HepG2 (cell line): ENCODE measurements at regions not wholly inside any gene's neighbourhood (a gene's known extent, or its start where the extent isn't known, plus 50 kb on each side); places are given as distances from the start of the nearest gene placed in this dataset.
A peak's percentile ranks its signal among the peaks of the same experiment; 100 is the strongest.

Source experiments
- ATAC-seq: fragments of 200-7000 bp; cut with Tn5 transposase; 3 replicates; pipeline ENCODE4 v1.9.1; 2020; ENCODE audit warnings: mild to moderate bottlenecking, moderate library complexity
- BruUV-seq: library from RNA; stranded (reverse); fragments of 400-500 nt; replicated peaks from 2 replicates; lab custom pipeline; 2021; lab: Mats Ljungman, UMichigan
- CTCF ChIA-PET: fragments of 300-600 bp; formaldehyde crosslinking; extraction: SDS; loops from one replicate; lab custom pipeline; 2021; ENCODE audit warnings: low total read pairs, inconsistent platforms, low intra/inter-chr PET ratio; lab: Yijun Ruan, JAX
- POLR2A ChIA-PET: fragments of 350-600 bp; sonication (Branson Sonifier 250); formaldehyde crosslinking; loops from one replicate; lab custom pipeline; 2020; ENCODE audit warnings: antibody characterized with exemption, inconsistent platforms; lab: Yijun Ruan, JAX
- DNase-seq: peaks from one replicate; pipeline ENCODE4 v3.0.0-alpha.2; 2015; ENCODE audit warnings: low spot score
- FAIRE-seq: peaks from 3 replicates; lab custom pipeline; 2011; peaks lifted over from hg19 to GRCh38; lab: Jason Lieb, UNC
- H2AFZ ChIP-seq: one replicate; pipeline ENCODE4 v1.6.1; 2011; ENCODE audit warnings: low read length, inconsistent platforms
- H3K27ac ChIP-seq: fragments of 300-600 bp; 3 replicates; pipeline ENCODE4 v1.8.0; 2011; ENCODE audit warnings: mixed run types, mild to moderate bottlenecking, mixed read lengths, low read length, inconsistent platforms; ENCODE audit not compliant: insufficient read depth; ENCODE audit errors: extremely low read length
- H3K27me3 ChIP-seq, 2 experiments: fragments of 200-600 bp in 1 of 2; 2 replicates in 1 of 2; 3 replicates in 1 of 2; pipeline versions ENCODE4 v1.6.0 to v1.8.0; 2011; ENCODE audit warnings: low read length in 2 of 2, mild to moderate bottlenecking in 2 of 2, moderate library complexity in 2 of 2, inconsistent platforms in 1 of 2; ENCODE audit not compliant: insufficient read depth in 2 of 2, control insufficient read depth in 1 of 2
- H3K36me3 ChIP-seq, 2 experiments: fragments of 200-600 bp in 1 of 2; replicated peaks in 1 of 2; 2 replicates in 1 of 2; 3 replicates in 1 of 2; pipeline versions ENCODE4 v1.5.1 to v1.8.0; 2011; ENCODE audit warnings: low read length in 2 of 2, inconsistent platforms in 1 of 2; ENCODE audit not compliant: insufficient read depth in 2 of 2, control insufficient read depth in 1 of 2
- H3K4me1 ChIP-seq: 2 replicates; pipeline ENCODE4 v1.5.1; 2012; ENCODE audit warnings: low read length, inconsistent platforms; ENCODE audit not compliant: insufficient read depth
- H3K4me2 ChIP-seq: 2 replicates; pipeline ENCODE4 v1.6.0; 2011; ENCODE audit warnings: low read depth, low read length, inconsistent platforms
- H3K4me3 ChIP-seq, 3 experiments: fragments of 200-600 bp in 1 of 3; sonication (generic), shearing (Covaris generic) in 1 of 3; replicated peaks in 1 of 3; 2 replicates each; pipeline ENCODE4 v1.5.1; 2011 to 2016; ENCODE audit warnings: low read length in 3 of 3, inconsistent platforms in 2 of 3, low read depth in 2 of 3, mild to moderate bottlenecking in 2 of 3, control low read depth in 1 of 3, mixed read lengths in 1 of 3; ENCODE audit not compliant: insufficient read depth in 1 of 3
- H3K79me2 ChIP-seq: one replicate; pipeline ENCODE4 v1.6.1; 2011; ENCODE audit warnings: low read length, inconsistent platforms; ENCODE audit not compliant: insufficient read depth
- H3K9ac ChIP-seq: 2 replicates; pipeline ENCODE4 v1.6.0; 2011; ENCODE audit warnings: mild to moderate bottlenecking, low read depth, low read length, inconsistent platforms; ENCODE audit not compliant: insufficient read depth
- H3K9me3 ChIP-seq: 2 replicates; pipeline ENCODE4 v1.5.1; 2012; ENCODE audit warnings: mild to moderate bottlenecking, low read length
- H4K20me1 ChIP-seq: 2 replicates; pipeline ENCODE4 v1.6.0; 2011; ENCODE audit warnings: inconsistent platforms, mild to moderate bottlenecking, low read length, moderate library complexity; ENCODE audit not compliant: insufficient read depth
- BRCA1 ChIP-seq: sonication (generic); formaldehyde crosslinking; IDR thresholded peaks from 2 replicates; pipeline ENCODE4 v1.4.0; 2020; ENCODE audit warnings: missing genetic modification reagents
- MAFF ChIP-seq: IDR thresholded peaks from 2 replicates; pipeline ENCODE4 v1.6.1; 2011; ENCODE audit warnings: low read depth, low read length, improper control_type of control experiment
- MAFK ChIP-seq, 2 experiments: IDR thresholded peaks in 1 of 2; conservative IDR thresholded peaks in 1 of 2; 2 replicates each; pipeline ENCODE4 v1.6.1; 2011; ENCODE audit warnings: improper control_type of control experiment in 2 of 2, low read length in 2 of 2
- NR3C1 ChIP-seq: sonication (generic); formaldehyde crosslinking; IDR thresholded peaks from 2 replicates; pipeline ENCODE4 v1.4.0; 2020; ENCODE audit warnings: missing genetic modification reagents
- RAD51 ChIP-seq: fragments of 450-650 bp; IDR thresholded peaks from 2 replicates; pipeline ENCODE4 v1.6.1; 2016; ENCODE audit warnings: borderline replicate concordance
- ZNF121 ChIP-seq: sonication (generic); formaldehyde crosslinking; IDR thresholded peaks from 2 replicates; pipeline ENCODE4 v1.5.0; 2020; ENCODE audit warnings: mild to moderate bottlenecking, missing genetic modification reagents
- ZNF251 ChIP-seq: sonication (generic); formaldehyde crosslinking; IDR thresholded peaks from 2 replicates; pipeline ENCODE4 v1.9.0; 2021; ENCODE audit warnings: mild to moderate bottlenecking, missing genetic modification reagents
- ZNF570 ChIP-seq: sonication (generic); formaldehyde crosslinking; IDR thresholded peaks from 2 replicates; pipeline ENCODE4 v1.4.0; 2020; ENCODE audit warnings: mild to moderate bottlenecking, missing genetic modification reagents, borderline replicate concordance
- ZNF670 ChIP-seq: sonication (generic); formaldehyde crosslinking; IDR thresholded peaks from 2 replicates; pipeline ENCODE4 v1.8.0; 2022; ENCODE audit warnings: mild to moderate bottlenecking, missing genetic modification reagents, borderline replicate concordance
- ZNF841 ChIP-seq: sonication (generic); formaldehyde crosslinking; IDR thresholded peaks from 2 replicates; pipeline ENCODE4 v1.8.1; 2023; ENCODE audit warnings: missing genetic modification reagents, borderline replicate concordance
- WGBS: methylation state at CpG from one replicate; pipeline ENCODE4 v1.1.6; 2017; ENCODE audit warnings: low lambda C conversion rate; 5-methylcytosine and 5-hydroxymethylcytosine counted together
- in situ Hi-C: cut with HindIII; loops from 2 replicates; pipeline ENCODE4 v1.10.0; 2017; ENCODE audit warnings: low pct_unique_long_range_greater_than_20kb; ENCODE audit not compliant: extremely low pct_ligation_motif_present
- intact Hi-C: fragments of 100-400 bp; cut with micrococcal nuclease; formaldehyde crosslinking; loops from one replicate; pipeline ENCODE4 v1.10.0; 2022; ENCODE audit not compliant: unreplicated experiment
- TF ChIP-seq, protein P1 (sequence below), 2 experiments: sonication (generic) in 1 of 2; formaldehyde crosslinking in 1 of 2; IDR thresholded peaks; 2 replicates each; pipeline versions ENCODE4 v1.5.1 to v1.6.1; 2011 to 2020; ENCODE audit warnings: borderline replicate concordance in 1 of 2, low read depth in 1 of 2, low read length in 1 of 2, mild to moderate bottlenecking in 1 of 2, missing genetic modification reagents in 1 of 2, moderate library complexity in 1 of 2

- TF ChIP-seq ZNF570, result no peak
- TF ChIP-seq ZNF121 (CRISPR knock-in tag), result no peak
- no peak for TF ChIP-seq ZNF841
- peak; percentile 80 to 90 for TF ChIP-seq MAFK (conservative IDR thresholded peaks at IDR 0.05 in 1 of 2, IDR thresholded peaks at IDR 0.05 in 1 of 2; ENCODE audit: low read length in 2 of 2)
- TF ChIP-seq NR3C1 (CRISPR knock-in tag), result no peak
- TF ChIP-seq BRCA1 (CRISPR knock-in tag), result no peak
- peak; percentile 80 for TF ChIP-seq MAFF
- no peak overlapping the region for H2AFZ ChIP-seq
- FAIRE-seq (no peak), ATAC-seq (no peak), DNase-seq (no peak)
- H3K27ac ChIP-seq, result no peak overlapping the region
- H3K9ac ChIP-seq, result no peak overlapping the region
- POLR2A ChIA-PET, result no interaction called here
- in situ Hi-C loops (no loop called here), intact Hi-C loops (no loop called here)
- H3K4me2 ChIP-seq, result no peak overlapping the region
- H3K4me3 ChIP-seq, result no peak overlapping the region
- no peaks in the 10 kb centered on the region; a peak in 1 of 5 replicates for H3K27me3 ChIP-seq
- BruUV-seq, result no TSS peak
- 8% methylated on average over 2 of the region's 2 CpGs for WGBS
- H4K20me1 ChIP-seq, result no peaks in the 10 kb centered on the region
- H3K36me3 ChIP-seq, result no peaks in the 10 kb centered on the region
- H3K79me2 ChIP-seq, result no peaks in the 10 kb centered on the region
- no peaks in the 10 kb centered on the region for H3K9me3 ChIP-seq
- CTCF ChIA-PET, result no interaction called here
- H3K4me1 ChIP-seq, result no peaks in the 10 kb centered on the region
These were observed 217.9 kb upstream of the NOCT start for GRCh38 chr4:138797646-138798045.

GRCh38 chr4:138796761-138797160 is 218.8 kb upstream of the NOCT start:
- no peak for FAIRE-seq
- no TSS peak for BruUV-seq
- H3K79me2 ChIP-seq, result no peaks in the 10 kb centered on the region

More at GRCh38 chr4:138796761-138797160, 218.8 kb upstream of the NOCT start:
- CTCF ChIA-PET, result no interaction called here
- WGBS, result 16% methylated on average over 11 of the region's 11 CpGs
- no peak for DNase-seq
- H3K4me1 ChIP-seq, result no peaks in the 10 kb centered on the region
- no peaks in the 10 kb centered on the region for H3K36me3 ChIP-seq
- POLR2A ChIA-PET, result no interaction called here
- in situ Hi-C loops (no loop called here), intact Hi-C loops (no loop called here)
- no peak overlapping the region for H3K4me3 ChIP-seq
- H4K20me1 ChIP-seq, result no peaks in the 10 kb centered on the region
- H2AFZ ChIP-seq, result no peak overlapping the region
- no peaks in the 10 kb centered on the region for H3K9me3 ChIP-seq
- no peaks in the 10 kb centered on the region; a peak in 1 of 5 replicates for H3K27me3 ChIP-seq
- H3K9ac ChIP-seq, result no peak overlapping the region
- H3K27ac ChIP-seq, result no peak overlapping the region
- no peak for ATAC-seq
- TF ChIP-seq RAD51 (peak; percentile 48; the same call in 1 of the 2 replicates), ZNF670 (no peak), ZNF251 (no peak)
- TF ChIP-seq, protein P1, sequence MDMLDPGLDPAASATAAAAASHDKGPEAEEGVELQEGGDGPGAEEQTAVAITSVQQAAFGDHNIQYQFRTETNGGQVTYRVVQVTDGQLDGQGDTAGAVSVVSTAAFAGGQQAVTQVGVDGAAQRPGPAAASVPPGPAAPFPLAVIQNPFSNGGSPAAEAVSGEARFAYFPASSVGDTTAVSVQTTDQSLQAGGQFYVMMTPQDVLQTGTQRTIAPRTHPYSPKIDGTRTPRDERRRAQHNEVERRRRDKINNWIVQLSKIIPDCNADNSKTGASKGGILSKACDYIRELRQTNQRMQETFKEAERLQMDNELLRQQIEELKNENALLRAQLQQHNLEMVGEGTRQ (IDR thresholded peaks at IDR 0.05; ENCODE audit: low read depth, low read length), result 0 out of 2 replicates have a peak, but pooled peaks have one; percentile 21
- TF ChIP-seq, protein P1 (CRISPR knock-in tag; IDR thresholded peaks at IDR 0.05; ENCODE audit: borderline replicate concordance), result no peak
- H3K4me2 ChIP-seq, result no peak overlapping the region
